HG02884 (cell line): ENCODE measurements at regions not wholly inside any gene's neighbourhood (a gene's known extent, or its start where the extent isn't known, plus 50 kb on each side); places are given as distances from the start of the nearest gene placed in this dataset.
A peak's percentile ranks its signal among the peaks of the same experiment; 100 is the strongest.

ENCODE experiments used
- ATAC-seq: cut with Tn5 transposase; IDR thresholded peaks from one replicate; pipeline ENCODE4 v1.9.1; 2021; ENCODE audit warnings: mild to moderate bottlenecking, moderate library complexity; ENCODE audit not compliant: unreplicated experiment

DNA sequence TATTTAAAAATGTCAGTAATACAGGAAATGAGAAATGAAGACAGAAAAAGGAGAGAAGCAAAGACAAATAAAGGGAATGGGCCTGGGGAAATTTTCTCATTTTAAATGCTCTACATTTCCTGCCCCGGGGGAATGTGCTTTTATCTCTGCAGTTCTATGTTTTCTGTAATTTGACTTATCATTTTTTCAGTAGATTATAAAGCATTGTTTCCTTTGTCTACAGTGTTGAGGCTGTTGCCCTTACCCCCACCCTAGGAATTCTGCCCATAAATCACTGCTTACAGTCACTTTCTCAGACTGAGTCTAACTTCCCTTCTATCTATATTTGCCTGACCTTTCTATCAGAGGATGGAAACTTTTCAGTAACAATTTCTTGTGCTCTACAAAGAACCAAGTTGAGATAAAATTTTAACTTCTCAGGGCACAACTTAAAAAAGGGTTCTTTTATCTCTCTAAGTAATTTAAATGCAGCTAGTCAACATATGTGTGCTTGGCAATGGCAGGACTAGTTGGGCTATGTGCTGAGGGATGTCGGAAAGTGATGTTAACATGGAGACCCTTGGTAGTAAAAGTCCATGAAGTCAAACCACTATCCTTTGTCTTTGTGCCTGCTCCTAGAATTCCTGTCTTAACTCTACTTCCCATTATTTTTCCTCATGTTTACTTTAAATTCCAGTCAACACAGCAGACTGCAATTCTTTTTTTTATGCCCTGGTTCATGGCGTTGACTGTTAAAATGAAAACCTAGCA is 146.5 kb upstream of the MMADHC start:
- ATAC-seq = no peak

GRCh38 chr2:149732730-149733290 is 145.2 kb upstream of the MMADHC start:
- no peak for ATAC-seq

- no peak for ATAC-seq
These were observed 144.6 kb upstream of the MMADHC start for GRCh38 chr2:149732001-149732685.

DNA sequence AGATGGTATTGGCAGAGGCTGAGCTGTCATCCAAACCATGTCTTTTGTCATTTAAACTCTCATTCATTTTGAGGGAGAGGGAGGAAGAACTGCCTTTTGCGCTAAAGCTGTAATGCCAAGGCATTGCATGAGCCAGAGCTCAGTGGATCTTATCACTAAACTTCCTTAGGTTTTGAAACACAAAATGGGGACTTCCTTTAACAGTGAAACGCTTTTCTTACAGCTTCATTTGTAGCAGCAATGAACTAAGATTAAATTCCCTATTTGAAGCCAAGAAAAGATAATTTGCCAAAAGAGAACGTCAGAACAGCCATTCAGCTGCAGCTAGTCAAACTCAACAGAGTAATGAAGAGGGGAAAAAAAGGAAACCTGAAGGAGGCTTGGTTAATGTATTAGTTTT is 143.5 kb upstream of the MMADHC start:
- ATAC-seq = no peak

DNA sequence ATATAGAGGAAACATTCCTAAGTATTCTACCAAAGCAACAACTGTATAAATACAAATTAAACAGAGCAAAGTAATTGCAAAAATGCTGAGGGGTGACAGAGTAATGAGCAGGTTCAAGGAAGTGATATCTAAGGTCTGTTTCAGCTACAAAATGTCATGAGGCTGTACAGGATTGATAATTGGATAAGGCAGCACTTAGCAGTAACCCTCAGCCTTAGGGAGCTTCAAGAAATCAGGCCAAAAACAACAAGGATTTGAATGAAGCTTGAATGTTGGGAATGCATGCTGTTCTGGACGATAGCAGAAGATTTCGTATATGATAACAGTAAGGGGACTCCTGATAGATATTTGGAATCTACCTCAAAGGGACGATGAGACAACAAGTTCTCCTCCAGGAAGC is 142.0 kb upstream of the MMADHC start:
- no peak for ATAC-seq

DNA sequence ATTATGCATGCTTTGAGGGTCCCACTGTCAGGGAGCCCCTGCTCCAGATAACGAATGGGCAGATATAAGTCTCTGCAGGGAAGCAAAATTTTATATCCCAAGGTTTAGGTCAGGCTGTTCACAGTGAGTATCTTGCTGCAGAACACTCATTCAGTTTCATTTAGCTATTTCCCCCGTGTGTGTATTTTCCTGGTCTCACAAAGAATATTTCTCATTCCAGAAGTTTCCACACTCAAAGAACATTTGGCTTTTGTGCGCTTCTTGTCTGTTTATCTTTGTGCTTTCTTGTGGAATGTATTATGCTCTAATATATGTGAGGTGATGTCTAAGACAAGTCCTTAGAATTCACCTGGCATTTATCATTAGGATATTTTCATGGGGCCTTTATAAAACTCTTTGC is 140.4 kb upstream of the MMADHC start:
- ATAC-seq = no peak

DNA sequence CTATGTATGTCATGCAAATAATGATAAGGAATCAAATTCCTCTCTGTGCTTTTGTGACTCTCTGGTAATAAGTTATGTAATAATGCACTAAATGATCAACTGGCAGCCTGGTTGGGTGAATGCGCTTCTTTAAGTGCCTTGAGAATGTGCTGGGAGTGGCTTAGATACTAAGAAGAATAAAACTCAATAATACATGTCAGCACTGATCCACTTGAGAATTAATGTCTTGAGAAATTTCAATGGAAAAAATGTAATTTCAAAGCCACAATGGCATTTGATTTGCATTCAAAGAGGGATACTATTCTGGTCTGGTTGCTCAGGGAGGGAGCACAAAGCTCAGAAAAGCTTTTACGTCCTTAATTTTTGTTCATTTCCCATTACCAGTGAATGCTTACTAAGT is 137.7 kb upstream of the MMADHC start:
- no peak for ATAC-seq

- ATAC-seq = no peak
These were observed 136.5 kb upstream of the MMADHC start for GRCh38 chr2:149724091-149724490.

DNA sequence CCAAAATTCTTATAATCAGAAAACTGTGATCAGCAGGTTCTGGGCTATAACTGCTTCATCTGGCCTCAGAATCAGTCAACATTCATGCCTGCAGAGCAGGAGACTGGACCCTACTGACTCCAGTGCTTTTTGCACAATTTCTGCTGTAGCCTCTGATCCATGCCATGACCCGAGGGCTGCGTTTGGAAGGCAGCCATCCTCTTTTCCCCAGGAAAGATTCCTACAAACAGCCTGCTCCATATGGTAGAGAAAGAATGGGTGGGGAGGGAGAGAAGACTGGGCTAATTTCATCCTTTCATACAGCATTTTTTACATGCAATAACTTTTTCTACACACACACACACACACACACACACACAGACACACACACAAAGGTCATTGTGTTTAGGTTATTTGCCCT is 133.0 kb upstream of the MMADHC start:
- ATAC-seq = no peak

GRCh38 chr2:149719695-149720094 is 132.1 kb upstream of the MMADHC start:
- no peak for ATAC-seq

DNA sequence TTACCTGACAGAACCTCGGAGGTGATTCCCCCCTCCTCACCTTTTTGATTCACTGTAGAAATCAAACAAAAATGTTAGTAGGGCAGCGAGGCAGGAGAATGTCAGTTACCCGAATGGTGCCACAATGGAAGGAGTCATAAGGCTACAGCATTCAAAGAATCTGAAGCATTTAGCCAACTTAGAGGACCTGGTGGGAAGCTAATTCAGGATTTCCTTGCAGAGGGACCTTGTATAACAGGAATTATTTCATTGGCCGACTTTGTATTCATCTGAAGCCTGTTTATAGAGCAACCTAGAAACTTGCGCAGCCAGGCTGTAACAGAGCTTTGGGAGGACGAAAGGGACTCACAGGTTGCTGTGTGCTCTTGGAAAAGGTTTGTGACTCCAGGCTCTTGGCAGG is 129.1 kb upstream of the MMADHC start:
- ATAC-seq = no peak

GRCh38 chr2:149715894-149716293 is 128.3 kb upstream of the MMADHC start:
- no peak for ATAC-seq

DNA sequence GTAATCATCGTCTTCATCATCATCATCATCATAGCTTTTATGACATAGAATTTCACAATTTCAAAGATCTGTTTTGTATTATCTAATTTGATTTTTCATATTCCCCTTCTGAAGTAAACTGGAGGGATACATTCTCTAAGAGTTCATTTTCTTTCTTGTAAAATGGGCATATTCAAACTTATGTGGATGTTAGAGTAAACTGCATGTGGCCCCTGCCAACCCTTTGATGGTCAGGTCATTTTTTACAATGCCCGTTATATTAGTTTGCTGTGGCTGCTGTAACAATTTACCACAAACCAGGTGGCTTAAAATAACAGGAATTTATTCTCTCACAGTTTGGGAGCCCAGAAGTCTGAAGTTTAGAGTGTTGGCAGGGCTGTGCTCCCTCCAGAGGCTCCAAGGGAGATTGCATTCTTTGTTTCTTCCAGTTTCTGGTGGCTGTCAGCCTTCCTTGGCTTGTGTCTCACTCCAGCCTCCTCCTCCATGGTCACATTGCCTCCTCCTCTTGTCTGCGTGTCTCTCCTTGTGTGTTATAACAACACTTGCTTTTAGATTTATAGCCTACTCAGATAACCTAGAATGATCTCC is 127.5 kb upstream of the MMADHC start:
- ATAC-seq = peak; percentile 89

DNA sequence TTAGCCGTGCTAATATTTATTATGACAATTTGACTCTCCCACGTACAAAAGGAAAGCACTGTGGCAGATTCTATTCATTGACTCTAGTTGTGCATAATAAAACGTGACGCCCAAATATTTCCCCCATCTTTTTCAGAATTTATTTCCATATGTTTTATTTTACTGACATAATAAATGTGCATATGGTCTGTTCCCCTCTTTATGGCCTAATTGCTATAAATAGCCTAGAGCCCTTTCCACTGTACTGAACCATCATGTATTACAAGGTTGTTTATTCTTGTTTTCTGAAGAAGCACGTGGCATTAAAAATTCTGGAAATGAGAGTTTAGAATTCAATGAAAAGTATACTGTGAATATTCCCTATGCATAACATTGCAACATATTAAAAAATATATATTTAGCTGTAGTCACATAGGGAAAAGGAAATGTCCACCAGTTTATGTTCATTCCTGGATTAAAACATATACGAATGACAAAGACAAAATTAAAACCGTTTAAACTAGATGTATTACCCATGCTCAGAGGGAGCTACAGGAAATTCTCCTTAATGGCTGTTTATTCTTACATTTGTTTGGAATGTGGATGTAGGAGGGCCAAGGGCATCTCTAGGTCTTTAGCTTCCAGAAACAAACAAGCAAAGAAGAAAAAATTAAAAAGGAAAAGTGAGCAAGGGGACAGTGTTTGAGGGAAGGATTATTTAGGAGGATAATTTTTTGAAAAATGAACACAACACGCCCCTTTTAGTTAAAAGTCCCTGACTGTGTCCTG is 122.1 kb upstream of the MMADHC start:
- ATAC-seq = no peak

DNA sequence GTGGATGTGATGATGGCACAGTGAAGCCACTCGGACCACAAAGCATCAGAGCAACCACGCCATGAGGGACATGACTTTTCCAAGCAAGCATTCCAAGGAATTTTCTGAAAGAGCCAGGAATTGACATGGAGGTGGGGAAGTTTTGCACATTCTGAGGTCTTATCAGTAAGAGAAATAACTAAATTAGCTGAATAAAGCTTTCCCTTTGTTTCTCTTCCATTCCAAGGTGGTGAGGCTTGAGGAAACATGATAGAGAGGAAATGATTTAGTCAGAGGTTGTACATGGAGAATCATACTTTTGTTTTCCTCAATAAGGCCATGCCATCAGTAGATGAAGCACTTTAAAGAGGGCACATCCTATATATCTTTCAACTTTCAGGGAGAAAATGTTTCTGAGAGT is 115.7 kb upstream of the MMADHC start:
- no peak for ATAC-seq

DNA sequence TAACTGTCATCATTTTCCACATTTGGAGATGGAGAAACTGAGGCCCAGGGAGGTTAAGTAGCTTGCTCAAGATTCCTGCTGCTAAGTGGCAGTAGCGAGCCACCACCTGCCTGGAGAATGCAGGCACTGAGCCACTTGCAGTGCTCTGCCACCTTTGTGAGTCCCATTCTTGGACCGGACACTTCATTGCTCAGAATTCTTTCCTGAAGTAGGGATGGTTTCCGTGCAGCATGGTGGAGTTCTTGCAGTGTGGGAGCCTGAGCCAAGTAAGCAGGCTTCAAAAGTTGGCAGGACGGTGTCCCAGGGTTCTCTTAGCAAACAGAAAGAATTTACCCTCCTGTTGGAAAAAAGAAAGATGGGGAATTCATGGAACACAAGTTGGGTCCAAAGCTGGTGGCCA is 115.0 kb upstream of the MMADHC start:
- no peak for ATAC-seq

DNA sequence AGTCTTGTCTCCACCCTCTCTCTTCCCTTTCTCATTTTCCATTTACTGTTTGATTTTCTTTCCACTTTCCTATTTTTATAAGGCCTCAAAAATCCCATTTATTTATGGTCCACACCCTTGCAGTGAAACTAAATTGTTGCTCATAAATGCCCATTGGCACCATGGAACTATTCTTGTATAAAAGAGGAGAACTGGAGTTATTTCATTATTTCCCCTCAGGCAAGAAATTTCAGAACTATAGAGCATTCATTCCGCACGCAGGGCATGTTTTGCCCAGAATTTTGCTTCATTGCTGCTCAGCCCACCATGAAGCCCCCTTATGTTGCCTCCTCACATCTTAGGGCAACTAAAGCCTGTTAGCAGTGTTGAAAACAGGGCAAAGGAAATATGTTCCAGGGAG is 113.7 kb upstream of the MMADHC start:
- no peak for ATAC-seq

- no peak for ATAC-seq
These were observed 105.4 kb upstream of the MMADHC start for GRCh38 chr2:149692961-149693396.

GRCh38 chr2:149690825-149691224 is 103.2 kb upstream of the MMADHC start:
- no peak for ATAC-seq

DNA sequence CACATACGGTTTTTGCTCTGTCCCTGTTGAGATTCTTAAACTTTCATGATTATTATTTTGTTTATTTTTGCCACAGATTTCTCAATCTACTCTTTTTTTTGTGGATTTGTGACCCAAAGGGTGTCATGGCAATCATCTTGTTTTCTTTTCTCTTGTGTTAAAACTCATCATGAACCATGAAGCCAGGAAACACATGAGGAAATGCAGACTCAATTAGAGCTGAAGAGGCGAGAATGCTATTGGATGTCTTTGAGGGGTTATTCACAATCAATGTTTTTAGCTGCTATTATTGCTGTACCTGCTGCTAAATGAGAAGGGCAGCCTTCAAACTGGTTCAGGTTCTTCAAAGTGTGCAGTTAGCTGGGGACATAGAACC is 99.5 kb upstream of the MMADHC start:
- no peak for ATAC-seq
